ENCODE measurements at regions not wholly inside any gene's neighbourhood (a gene's known extent, or its start where the extent isn't known, plus 50 kb on each side); places are given as distances from the start of the nearest gene placed in this dataset.
A peak's percentile ranks its signal among the peaks of the same experiment; 100 is the strongest.

GRCh38 chr12:125336246-125336645 lies 271.0 kb downstream of the AACS start:
- no peaks in the 10 kb centered on the region for H3K79me2 ChIP-seq (replicated peaks; ENCODE audit: insufficient read depth, low read length)
- H3K9me3 ChIP-seq (ENCODE audit: low read length) = no peaks in the 10 kb centered on the region
- no peak overlapping the region for H3K4me2 ChIP-seq (ENCODE audit: low read length)
- H3K27ac ChIP-seq (ENCODE audit: low read length) = peak overlapping the region; percentile 25
- no peak overlapping the region for H3K4me3 ChIP-seq (ENCODE audit: low read length)
- no peak overlapping the region for H2AFZ ChIP-seq (ENCODE audit: low read depth, low read length)
- H3K27me3 ChIP-seq (ENCODE audit: insufficient read depth, low read depth, low read length) = no peaks in the 10 kb centered on the region
- H3K36me3 ChIP-seq (ENCODE audit: insufficient read depth, low read length) = no peaks in the 10 kb centered on the region
- no peaks in the 10 kb centered on the region for H3F3A ChIP-seq (ENCODE audit: insufficient read depth, low read length, poor library complexity, severe bottlenecking)
- no peaks in the 10 kb centered on the region for H4K20me1 ChIP-seq (ENCODE audit: insufficient read depth)
- no peak for TF ChIP-seq MXI1 (conservative IDR thresholded peaks at IDR 0.05; ENCODE audit: poor library complexity, severe bottlenecking)
- TF ChIP-seq TAF1 (IDR thresholded peaks at IDR 0.05; ENCODE audit: low read depth) = no peak
- no peak for TF ChIP-seq RAD21 (conservative IDR thresholded peaks at IDR 0.05)
- no peak for TF ChIP-seq REST (IDR thresholded peaks at IDR 0.05; ENCODE audit: borderline replicate concordance)
- no peak for TF ChIP-seq SMC3 (conservative IDR thresholded peaks at IDR 0.05; ENCODE audit: poor library complexity)
- no peak for TF ChIP-seq POLR2AphosphoS5 (IDR thresholded peaks at IDR 0.05)
- no peak overlapping the region for H3K9ac ChIP-seq (ENCODE audit: low read length)
- H3K9me2 ChIP-seq (ENCODE audit: insufficient read depth, low read length) = no peaks in the 10 kb centered on the region

- no peak overlapping the region for H3K27ac ChIP-seq (ENCODE audit: low read length)
- TF ChIP-seq TAF1 (IDR thresholded peaks at IDR 0.05; ENCODE audit: low read depth) (no peak), SMC3 (conservative IDR thresholded peaks at IDR 0.05; ENCODE audit: poor library complexity) (no peak), EP300 (conservative IDR thresholded peaks at IDR 0.05; ENCODE audit: poor library complexity, severe bottlenecking) (no peak), RAD21 (conservative IDR thresholded peaks at IDR 0.05) (no peak), EZH2 (IDR thresholded peaks at IDR 0.05; ENCODE audit: borderline replicate concordance, insufficient read depth, low read length, poor library complexity, severe bottlenecking) (no peak), REST (IDR thresholded peaks at IDR 0.05; ENCODE audit: borderline replicate concordance) (no peak), MXI1 (conservative IDR thresholded peaks at IDR 0.05; ENCODE audit: poor library complexity, severe bottlenecking) (no peak), CTCF (IDR thresholded peaks at IDR 0.05; ENCODE audit: poor library complexity, severe bottlenecking) (no peak), POLR2AphosphoS5 (IDR thresholded peaks at IDR 0.05) (no peak)
Measured at GRCh38 chr12:125340791-125341190, 275.6 kb downstream of the AACS start.

More at GRCh38 chr12:125340791-125341190, 275.6 kb downstream of the AACS start:
- no peaks in the 10 kb centered on the region for H3K27me3 ChIP-seq (ENCODE audit: insufficient read depth, low read depth, low read length)
- no peaks in the 10 kb centered on the region for H4K20me1 ChIP-seq (ENCODE audit: insufficient read depth)
- no peaks in the 10 kb centered on the region for H3K9me2 ChIP-seq (ENCODE audit: insufficient read depth, low read length)
- H3K4me2 ChIP-seq (ENCODE audit: low read length) = no peak overlapping the region
- H3K79me2 ChIP-seq (replicated peaks; ENCODE audit: insufficient read depth, low read length) = no peaks in the 10 kb centered on the region
- H2AFZ ChIP-seq (ENCODE audit: low read depth, low read length) = no peak overlapping the region
- no peak overlapping the region for H3K4me3 ChIP-seq (ENCODE audit: low read length)
- no peaks in the 10 kb centered on the region for H3K9me3 ChIP-seq (ENCODE audit: low read length)
- no peaks in the 10 kb centered on the region for H3F3A ChIP-seq (ENCODE audit: insufficient read depth, low read length, poor library complexity, severe bottlenecking)
- H3K36me3 ChIP-seq (ENCODE audit: insufficient read depth, low read length) = no peaks in the 10 kb centered on the region
- no peak overlapping the region for H3K9ac ChIP-seq (ENCODE audit: low read length)
